ENCODE measurements at regions not wholly inside any gene's neighbourhood (a gene's known extent, or its start where the extent isn't known, plus 50 kb on each side); places are given as distances from the start of the nearest gene placed in this dataset.
"Not testable (repeated sequence)": the region's sequence is repeated elsewhere in the genome, so short reads cannot be mapped to it uniquely, and the experiment has no call there.

DNA sequence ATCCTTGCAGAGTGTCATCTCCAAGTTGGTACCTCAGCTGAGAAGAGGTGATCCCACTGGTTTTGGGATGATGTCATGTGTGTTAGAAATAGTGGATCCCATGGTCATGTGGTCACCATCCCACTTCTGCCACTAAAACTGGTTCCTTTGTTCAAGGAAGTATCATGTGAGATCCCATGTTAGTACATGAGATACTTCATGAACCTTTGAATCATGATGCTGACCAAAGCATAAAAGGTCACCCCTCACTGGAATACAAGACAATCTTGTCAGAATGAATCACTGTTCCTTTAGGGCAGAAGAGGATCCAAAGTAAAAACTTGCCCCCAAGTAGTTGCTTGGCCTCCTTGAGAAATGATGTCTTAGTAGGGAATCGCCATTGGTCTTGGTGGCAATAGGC, 150.9 kb upstream of the MOCS2 start:
- intact Hi-C loops (cut with DNase I): loop anchor here (5.0 kb wide), 1 partner anchor 957 kb away; no protein-coding TSS in a partner anchor
- H3K4me3 ChIP-seq: no peak overlapping the region
- H3K9me3 ChIP-seq: no peaks in the 10 kb centered on the region
- H3K36me3 ChIP-seq: no peaks in the 10 kb centered on the region
- 82% methylated on average over 1 of the region's 1 CpG for WGBS
- TF ChIP-seq POLR2AphosphoS5 (IDR thresholded peaks at IDR 0.05) (no peak), POLR2A (IDR thresholded peaks at IDR 0.05) (no peak)
- TF ChIP-seq, protein P1, sequence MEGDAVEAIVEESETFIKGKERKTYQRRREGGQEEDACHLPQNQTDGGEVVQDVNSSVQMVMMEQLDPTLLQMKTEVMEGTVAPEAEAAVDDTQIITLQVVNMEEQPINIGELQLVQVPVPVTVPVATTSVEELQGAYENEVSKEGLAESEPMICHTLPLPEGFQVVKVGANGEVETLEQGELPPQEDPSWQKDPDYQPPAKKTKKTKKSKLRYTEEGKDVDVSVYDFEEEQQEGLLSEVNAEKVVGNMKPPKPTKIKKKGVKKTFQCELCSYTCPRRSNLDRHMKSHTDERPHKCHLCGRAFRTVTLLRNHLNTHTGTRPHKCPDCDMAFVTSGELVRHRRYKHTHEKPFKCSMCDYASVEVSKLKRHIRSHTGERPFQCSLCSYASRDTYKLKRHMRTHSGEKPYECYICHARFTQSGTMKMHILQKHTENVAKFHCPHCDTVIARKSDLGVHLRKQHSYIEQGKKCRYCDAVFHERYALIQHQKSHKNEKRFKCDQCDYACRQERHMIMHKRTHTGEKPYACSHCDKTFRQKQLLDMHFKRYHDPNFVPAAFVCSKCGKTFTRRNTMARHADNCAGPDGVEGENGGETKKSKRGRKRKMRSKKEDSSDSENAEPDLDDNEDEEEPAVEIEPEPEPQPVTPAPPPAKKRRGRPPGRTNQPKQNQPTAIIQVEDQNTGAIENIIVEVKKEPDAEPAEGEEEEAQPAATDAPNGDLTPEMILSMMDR (IDR thresholded peaks at IDR 0.05): no peak
- no peak for DNase-seq (ENCODE audit: low spot score)
- no peak overlapping the region for H3K27ac ChIP-seq
- no peaks in the 10 kb centered on the region for H3K27me3 ChIP-seq (replicated peaks; ENCODE audit: insufficient read depth)
- no peaks in the 10 kb centered on the region for H3K4me1 ChIP-seq (replicated peaks)

- 83% methylated on average over 3 of the region's 3 CpGs for WGBS
- DNase-seq (ENCODE audit: low spot score): no peak
- no peak overlapping the region for H3K27ac ChIP-seq
- no peaks in the 10 kb centered on the region for H3K27me3 ChIP-seq (replicated peaks; ENCODE audit: insufficient read depth)
- intact Hi-C loops (cut with DNase I): loop anchor here (5.0 kb wide), 1 partner anchor 956 kb away; no protein-coding TSS in a partner anchor
- H3K4me3 ChIP-seq: no peak overlapping the region
- no peaks in the 10 kb centered on the region for H3K4me1 ChIP-seq (replicated peaks)
- no peaks in the 10 kb centered on the region for H3K9me3 ChIP-seq
- no peaks in the 10 kb centered on the region for H3K36me3 ChIP-seq
- TF ChIP-seq, protein P1 (IDR thresholded peaks at IDR 0.05): no peak
- TF ChIP-seq POLR2AphosphoS5 (IDR thresholded peaks at IDR 0.05) (no peak), POLR2A (IDR thresholded peaks at IDR 0.05) (no peak)
Measured at GRCh38 chr5:53261245-53261644, 151.7 kb upstream of the MOCS2 start.

GRCh38 chr5:53262348-53262970, 152.9 kb upstream of the MOCS2 start:
- H3K4me1 ChIP-seq (replicated peaks): no peaks in the 10 kb centered on the region
- H3K27ac ChIP-seq: no peak overlapping the region
- intact Hi-C loops (cut with DNase I): loop anchor here (5.0 kb wide), 1 partner anchor 955 kb away; no protein-coding TSS in a partner anchor
- WGBS: 87% methylated on average over 4 of the region's 4 CpGs
- no peak for DNase-seq (ENCODE audit: low spot score)
- H3K27me3 ChIP-seq (replicated peaks; ENCODE audit: insufficient read depth): no peaks in the 10 kb centered on the region
- H3K36me3 ChIP-seq: no peaks in the 10 kb centered on the region
- no peak for TF ChIP-seq POLR2A (IDR thresholded peaks at IDR 0.05)
- TF ChIP-seq, protein P1 (IDR thresholded peaks at IDR 0.05): peak in 2 of 4 experiments; percentile 30 to 34
- no peak overlapping the region for H3K4me3 ChIP-seq
- no peaks in the 10 kb centered on the region for H3K9me3 ChIP-seq

GRCh38 chr5:53263151-53263550, 153.6 kb upstream of the MOCS2 start:
- no peaks in the 10 kb centered on the region for H3K27me3 ChIP-seq (replicated peaks; ENCODE audit: insufficient read depth)
- H3K36me3 ChIP-seq: no peaks in the 10 kb centered on the region
- no peak overlapping the region for H3K4me3 ChIP-seq
- DNase-seq (ENCODE audit: low spot score): no peak
- no peaks in the 10 kb centered on the region for H3K9me3 ChIP-seq
- intact Hi-C loops (cut with DNase I): loop anchor here (5.0 kb wide), 1 partner anchor 954 kb away; no protein-coding TSS in a partner anchor
- TF ChIP-seq, protein P1 (IDR thresholded peaks at IDR 0.05): no peak
- TF ChIP-seq POLR2AphosphoS5 (IDR thresholded peaks at IDR 0.05) (no peak), POLR2A (IDR thresholded peaks at IDR 0.05) (no peak)
- WGBS: 96% methylated on average over 1 of the region's 1 CpG
- no peak overlapping the region for H3K27ac ChIP-seq
- H3K4me1 ChIP-seq (replicated peaks): no peaks in the 10 kb centered on the region

DNA sequence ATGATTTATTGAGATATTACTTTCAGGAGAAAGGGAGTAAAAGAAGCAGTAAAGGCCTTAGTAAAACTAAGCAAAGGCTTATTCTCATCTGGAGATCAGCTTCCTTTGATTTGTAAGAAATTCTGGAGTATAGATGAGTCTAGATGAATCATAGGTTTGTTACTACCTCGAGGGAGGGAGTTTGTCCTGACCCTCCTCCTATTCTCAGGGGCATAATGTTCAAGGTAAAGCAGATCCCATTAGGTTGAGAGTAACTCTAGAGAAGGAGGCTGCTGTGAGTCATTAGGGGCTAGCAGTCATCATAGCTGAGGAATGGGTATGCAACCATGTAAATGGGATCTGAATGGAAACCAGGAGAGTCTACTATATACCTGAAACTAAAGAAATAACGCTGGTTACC, 155.5 kb upstream of the MOCS2 start:
- Histone ChIP-seq H3K9me3 (no peaks in the 10 kb centered on the region), H3K36me3 (no peaks in the 10 kb centered on the region), H3K27me3 (replicated peaks; ENCODE audit: insufficient read depth) (no peaks in the 10 kb centered on the region), H3K27ac (no peak overlapping the region), H3K4me1 (replicated peaks) (no peaks in the 10 kb centered on the region), H3K4me3 (no peak overlapping the region)
- intact Hi-C loops (cut with DNase I): no loop called here
- 74% methylated on average over 2 of the region's 2 CpGs for WGBS
- TF ChIP-seq POLR2A (IDR thresholded peaks at IDR 0.05) (no peak), POLR2AphosphoS5 (IDR thresholded peaks at IDR 0.05) (no peak)
- TF ChIP-seq, protein P1 (IDR thresholded peaks at IDR 0.05): no peak
- DNase-seq (ENCODE audit: low spot score): no peak

DNA sequence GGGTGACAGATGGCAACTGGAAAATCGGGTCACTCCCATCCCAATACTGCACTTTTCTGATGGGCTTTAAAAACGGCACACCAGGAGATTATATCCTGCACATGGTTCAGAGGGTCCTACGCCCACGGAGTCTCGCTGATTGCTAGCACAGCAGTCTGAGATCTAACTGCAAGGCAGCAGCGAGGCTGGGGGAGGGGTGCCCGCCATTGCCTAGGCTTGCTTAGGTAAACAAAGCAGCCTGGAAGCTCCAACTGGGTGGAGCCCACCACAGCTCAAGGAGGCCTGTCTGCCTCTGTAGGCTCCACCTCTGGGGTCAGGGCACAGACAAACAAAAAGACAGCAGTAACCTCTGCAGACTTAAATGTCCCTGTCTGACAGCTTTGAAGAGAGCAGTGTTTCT, 158.7 kb upstream of the MOCS2 start:
- DNase-seq (ENCODE audit: low spot score); intact Hi-C loops (cut with DNase I); H3K36me3 ChIP-seq; H3K9me3 ChIP-seq; H3K27ac ChIP-seq; H3K4me1 ChIP-seq (replicated peaks); H3K4me3 ChIP-seq; H3K27me3 ChIP-seq (replicated peaks; ENCODE audit: insufficient read depth): not testable (repeated sequence)
- WGBS: 90% methylated on average over 7 of the region's 7 CpGs

All from prostate gland (tissue), 2 donors.